Endodermal cell (in vitro differentiated cells): ENCODE measurements at regions not wholly inside any gene's neighbourhood (a gene's known extent, or its start where the extent isn't known, plus 50 kb on each side); places are given as distances from the start of the nearest gene placed in this dataset.

Experiments
- DNase-seq: peaks from one replicate; pipeline ENCODE4 v3.0.0-alpha.2; 2017
- H3K27ac ChIP-seq: 2 replicates; pipeline ENCODE4 v1.5.1; 2013; ENCODE audit warnings: mild to moderate bottlenecking, low read depth, low read length, moderate library complexity
- H3K27me3 ChIP-seq: 2 replicates; pipeline ENCODE4 v1.6.1; 2013; ENCODE audit warnings: mild to moderate bottlenecking, low read length, moderate library complexity; ENCODE audit not compliant: insufficient read depth, control insufficient read depth, poor library complexity, severe bottlenecking
- H3K36me3 ChIP-seq: 2 replicates; pipeline ENCODE4 v1.7.0; 2013; ENCODE audit warnings: mild to moderate bottlenecking, low read length, moderate library complexity; ENCODE audit not compliant: control insufficient read depth, insufficient read depth
- H3K4me1 ChIP-seq: one replicate; pipeline ENCODE4 v1.7.0; 2013; ENCODE audit warnings: low read length; ENCODE audit not compliant: control insufficient read depth, insufficient read depth
- H3K4me3 ChIP-seq: 2 replicates; pipeline ENCODE4 v1.5.1; 2013; ENCODE audit warnings: mild to moderate bottlenecking, low read length, moderate library complexity
- H3K9ac ChIP-seq: 2 replicates; pipeline ENCODE4 v1.6.1; 2013; ENCODE audit warnings: mild to moderate bottlenecking, low read length, moderate library complexity; ENCODE audit not compliant: poor library complexity, severe bottlenecking; ENCODE audit errors: extremely low read depth
- H3K9me3 ChIP-seq: 2 replicates; pipeline ENCODE4 v1.6.1; 2013; ENCODE audit warnings: mild to moderate bottlenecking, low read length, moderate library complexity; ENCODE audit not compliant: control insufficient read depth
- H3K27ac Mint-ChIP-seq: 2 replicates; pipeline ENCODE4 v1.8.0; 2020; ENCODE audit warnings: mixed read lengths
- H3K27me3 Mint-ChIP-seq: 2 replicates; pipeline ENCODE4 v1.8.0; 2021; ENCODE audit warnings: mild to moderate bottlenecking, mixed read lengths; ENCODE audit not compliant: insufficient read depth
- H3K36me3 Mint-ChIP-seq: 2 replicates; pipeline ENCODE4 v1.8.0; 2020; ENCODE audit warnings: low read depth, mixed read lengths
- H3K4me1 Mint-ChIP-seq: 2 replicates; pipeline ENCODE4 v1.8.0; 2020; ENCODE audit warnings: mixed read lengths
- H3K4me3 Mint-ChIP-seq: 2 replicates; pipeline ENCODE4 v1.8.0; 2020; ENCODE audit warnings: mild to moderate bottlenecking, moderate library complexity, mixed read lengths
- H3K9me3 Mint-ChIP-seq: 2 replicates; pipeline ENCODE4 v1.8.0; 2020; ENCODE audit warnings: mild to moderate bottlenecking, mixed read lengths
- WGBS, 2 experiments: methylation state at CpG; one replicate each; pipeline versions ENCODE4 v1.1.5 to v1.1.7; 2013; ENCODE audit warnings: missing lambda C conversion rate in 2 of 2, mixed read lengths in 1 of 2; ENCODE audit not compliant: insufficient coverage in 1 of 2, insufficient read length in 1 of 2; 5-methylcytosine and 5-hydroxymethylcytosine counted together
- TF ChIP-seq, protein P1 (sequence below): fragments of 200-600 bp; sonication (generic); conservative IDR thresholded peaks from 2 replicates; pipeline ENCODE4 v1.5.0; 2021; ENCODE audit warnings: antibody characterized with exemption, mild to moderate bottlenecking

DNA sequence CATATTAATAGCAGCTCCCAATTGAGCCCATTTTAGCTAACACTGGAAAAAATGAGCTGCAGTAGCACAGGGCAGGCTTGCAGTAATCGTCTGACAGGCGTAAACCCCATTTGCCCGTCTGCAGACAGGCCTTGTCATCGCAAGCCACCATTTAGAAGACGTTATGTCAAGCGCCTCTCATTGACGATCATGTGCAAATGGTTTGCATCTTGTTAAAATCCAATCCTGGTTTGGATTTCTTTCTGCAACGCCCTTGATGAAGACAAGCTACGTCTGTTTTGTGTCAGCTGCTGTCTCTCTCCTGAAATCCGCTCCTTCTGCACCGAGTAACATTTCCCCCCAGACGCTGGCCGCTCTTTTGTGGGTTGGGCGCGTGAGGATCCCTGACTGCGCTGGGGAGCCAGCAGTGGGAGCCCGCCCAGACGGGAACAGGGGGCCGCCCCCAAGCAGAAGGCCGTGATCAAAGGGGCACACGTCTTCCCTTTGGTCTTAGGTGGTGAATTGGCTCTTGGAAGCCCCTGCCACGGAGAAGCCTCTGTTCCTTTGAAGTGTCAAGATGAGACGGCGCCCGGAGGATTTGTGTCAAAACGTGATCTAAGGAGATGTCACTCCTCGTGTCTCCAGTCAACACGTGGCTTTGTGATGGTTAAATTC, 84.2 kb upstream of the GPC1 start:
- no peak overlapping the region for H3K4me3 Mint-ChIP-seq
- TF ChIP-seq, protein P1, sequence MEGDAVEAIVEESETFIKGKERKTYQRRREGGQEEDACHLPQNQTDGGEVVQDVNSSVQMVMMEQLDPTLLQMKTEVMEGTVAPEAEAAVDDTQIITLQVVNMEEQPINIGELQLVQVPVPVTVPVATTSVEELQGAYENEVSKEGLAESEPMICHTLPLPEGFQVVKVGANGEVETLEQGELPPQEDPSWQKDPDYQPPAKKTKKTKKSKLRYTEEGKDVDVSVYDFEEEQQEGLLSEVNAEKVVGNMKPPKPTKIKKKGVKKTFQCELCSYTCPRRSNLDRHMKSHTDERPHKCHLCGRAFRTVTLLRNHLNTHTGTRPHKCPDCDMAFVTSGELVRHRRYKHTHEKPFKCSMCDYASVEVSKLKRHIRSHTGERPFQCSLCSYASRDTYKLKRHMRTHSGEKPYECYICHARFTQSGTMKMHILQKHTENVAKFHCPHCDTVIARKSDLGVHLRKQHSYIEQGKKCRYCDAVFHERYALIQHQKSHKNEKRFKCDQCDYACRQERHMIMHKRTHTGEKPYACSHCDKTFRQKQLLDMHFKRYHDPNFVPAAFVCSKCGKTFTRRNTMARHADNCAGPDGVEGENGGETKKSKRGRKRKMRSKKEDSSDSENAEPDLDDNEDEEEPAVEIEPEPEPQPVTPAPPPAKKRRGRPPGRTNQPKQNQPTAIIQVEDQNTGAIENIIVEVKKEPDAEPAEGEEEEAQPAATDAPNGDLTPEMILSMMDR, result no peak
- Histone ChIP-seq H3K36me3 (no peaks in the 10 kb centered on the region), H3K4me3 (no peak overlapping the region), H3K27me3 (no peaks in the 10 kb centered on the region), H3K9ac (no peak overlapping the region), H3K9me3 (no peaks in the 10 kb centered on the region), H3K4me1 (no peaks in the 10 kb centered on the region), H3K27ac (no peak overlapping the region)
- DNase-seq, result no peak
- 83 to 91% methylated on average over 18 to 28 of the region's 28 CpGs for WGBS, 2 experiments
- H3K36me3 Mint-ChIP-seq, result no peaks in the 10 kb centered on the region
- peaks cover 2% of the 10 kb centered on the region for H3K9me3 Mint-ChIP-seq
- H3K27me3 Mint-ChIP-seq, result no peaks in the 10 kb centered on the region
- no peak overlapping the region for H3K27ac Mint-ChIP-seq
- no peaks in the 10 kb centered on the region for H3K4me1 Mint-ChIP-seq

DNA sequence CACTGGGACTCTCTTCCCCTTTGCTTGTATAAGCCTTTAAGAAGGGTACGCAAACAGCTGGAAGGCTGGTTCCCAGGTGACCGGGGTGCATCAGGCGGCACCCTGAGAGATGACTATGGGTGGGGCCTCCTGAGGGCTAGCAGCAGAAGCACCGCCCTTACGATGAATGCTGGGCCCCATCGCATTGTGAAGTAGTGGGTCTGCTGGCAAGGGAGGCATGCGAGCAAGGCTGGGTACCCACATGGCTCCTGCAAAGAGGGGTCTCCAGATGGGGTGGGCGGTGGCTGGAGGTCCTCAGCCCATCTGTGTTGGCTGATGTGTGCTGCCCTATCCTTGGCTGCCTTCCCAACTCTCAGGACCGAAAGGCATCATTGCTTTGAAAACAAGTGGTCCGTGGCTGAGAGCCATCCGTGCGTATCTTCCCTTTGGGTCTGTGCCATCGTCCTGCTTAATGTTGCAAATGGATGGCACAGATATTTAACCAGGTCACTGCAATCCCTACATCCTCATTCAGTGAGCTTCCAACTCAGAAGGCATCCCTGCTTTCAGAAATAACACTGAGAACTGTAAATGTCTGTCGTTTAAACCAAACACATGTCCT, 83.5 kb upstream of the GPC1 start:
- H3K27me3 Mint-ChIP-seq, result peaks cover 4% of the 10 kb centered on the region
- TF ChIP-seq, protein P1, result no peak
- no peaks in the 10 kb centered on the region for H3K9me3 ChIP-seq
- no peaks in the 10 kb centered on the region for H3K4me1 ChIP-seq
- H3K27ac Mint-ChIP-seq, result no peak overlapping the region
- no peak overlapping the region for H3K4me3 ChIP-seq
- no peaks in the 10 kb centered on the region for H3K4me1 Mint-ChIP-seq
- WGBS, 2 experiments, result 92 to 93% methylated on average over 13 to 14 of the region's 14 CpGs
- no peak for DNase-seq
- no peak overlapping the region for H3K27ac ChIP-seq
- H3K9me3 Mint-ChIP-seq, result no peaks in the 10 kb centered on the region
- no peaks in the 10 kb centered on the region for H3K27me3 ChIP-seq
- no peak overlapping the region for H3K9ac ChIP-seq
- H3K4me3 Mint-ChIP-seq, result no peak overlapping the region
- H3K36me3 Mint-ChIP-seq, result no peaks in the 10 kb centered on the region
- no peaks in the 10 kb centered on the region for H3K36me3 ChIP-seq

DNA sequence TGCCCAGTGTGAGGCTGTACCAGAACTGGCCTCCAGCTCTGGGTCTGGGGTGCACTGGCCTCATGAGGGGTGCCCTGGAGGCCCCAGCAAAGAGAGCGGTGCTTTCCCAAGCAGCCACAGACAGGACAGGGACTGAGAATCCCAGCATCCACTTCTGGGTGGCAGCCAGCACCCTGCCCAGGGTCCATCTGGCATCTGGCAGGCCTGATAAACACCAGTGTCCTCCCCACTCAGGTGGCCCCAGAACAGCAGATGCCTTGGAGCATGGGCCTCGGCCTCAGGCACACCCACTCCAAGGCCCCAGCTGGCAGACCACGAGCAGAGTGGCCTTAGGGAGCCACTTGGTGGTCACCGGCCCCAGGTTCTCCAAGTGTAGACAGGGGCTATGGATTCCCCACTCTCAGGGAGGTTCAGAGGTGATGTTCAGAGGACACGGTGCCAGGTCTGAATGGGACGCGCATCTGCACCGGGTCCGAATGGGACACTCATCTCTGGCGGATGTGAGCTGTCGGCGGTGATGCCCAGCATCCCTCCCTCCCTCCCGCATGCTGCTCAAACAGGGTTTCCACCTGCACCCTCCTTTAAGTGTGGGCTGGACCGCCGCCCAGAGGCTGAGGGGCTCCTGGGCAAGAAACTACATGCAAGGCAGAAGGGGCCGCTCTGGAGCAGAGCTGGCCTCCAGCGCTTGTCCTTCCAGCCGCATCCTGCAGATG, 82.2 kb upstream of the GPC1 start:
- 94 to 96% methylated on average over 14 to 18 of the region's 18 CpGs for WGBS, 2 experiments
- Histone ChIP-seq H3K4me3 (no peak overlapping the region), H3K27me3 (no peaks in the 10 kb centered on the region), H3K36me3 (no peaks in the 10 kb centered on the region), H3K27ac (no peak overlapping the region), H3K4me1 (no peaks in the 10 kb centered on the region), H3K9me3 (no peaks in the 10 kb centered on the region), H3K9ac (no peak overlapping the region)
- no peaks in the 10 kb centered on the region for H3K4me1 Mint-ChIP-seq
- H3K27ac Mint-ChIP-seq, result no peak overlapping the region
- TF ChIP-seq, protein P1, result no peak
- H3K4me3 Mint-ChIP-seq, result no peak overlapping the region
- DNase-seq, result no peak
- H3K9me3 Mint-ChIP-seq, result no peaks in the 10 kb centered on the region
- H3K27me3 Mint-ChIP-seq, result peaks cover 4% of the 10 kb centered on the region
- no peaks in the 10 kb centered on the region for H3K36me3 Mint-ChIP-seq
